ENCODE measurements at regions not wholly inside any gene's neighbourhood (a gene's known extent, or its start where the extent isn't known, plus 50 kb on each side); places are given as distances from the start of the nearest gene placed in this dataset.

GRCh38 chr7:19407270-19407669 lies 262.0 kb upstream of the FERD3L start:
- Histone ChIP-seq H2BK120ac (replicated peaks; ENCODE audit: low read depth, low read length) (no peak overlapping the region), H3K23me2 (ENCODE audit: low read depth, low read length) (no peaks in the 10 kb centered on the region), H3K4me2 (ENCODE audit: insufficient read depth in 1 of 2, low read depth in 2 of 2, low read length in 2 of 2) (no peak overlapping the region), H3K27me3 (replicated peaks in 1 of 4; ENCODE audit: control insufficient read depth in 3 of 4, extremely low read depth in 1 of 4, insufficient read depth in 3 of 4, low read length in 3 of 4) (no peaks in the 10 kb centered on the region), H4K5ac (ENCODE audit: insufficient read length, low read depth, low read length) (no peak overlapping the region), H2AK5ac (ENCODE audit: low read depth, low read length) (no peak overlapping the region), H3K36me3 (ENCODE audit: control insufficient read depth in 2 of 4, insufficient read depth in 4 of 4, low read length in 3 of 4) (no peaks in the 10 kb centered on the region), H4K91ac (replicated peaks; ENCODE audit: insufficient read length, low read length) (no peak overlapping the region), H3K56ac (replicated peaks; ENCODE audit: insufficient read length, low read depth, low read length) (no peak overlapping the region), H3K4me3 (ENCODE audit: extremely low read depth in 1 of 4, insufficient read depth in 2 of 4, low read depth in 3 of 4, low read length in 4 of 4) (no peak overlapping the region), H2BK5ac (ENCODE audit: low read depth, low read length) (no peak overlapping the region), H2BK15ac (ENCODE audit: low read length) (no peak overlapping the region), H3K18ac (ENCODE audit: extremely low read depth, low read length) (no peak overlapping the region), H2AFZ (ENCODE audit: low read length) (no peak overlapping the region), H2BK12ac (ENCODE audit: low read depth, low read length) (no peak overlapping the region), H3K14ac (ENCODE audit: insufficient read length) (no peak overlapping the region), H3K79me2 (ENCODE audit: control insufficient read depth in 1 of 2, insufficient read depth in 2 of 2, low read length in 2 of 2) (no peaks in the 10 kb centered on the region), H3K27ac (ENCODE audit: low read depth, low read length) (no peak overlapping the region), H4K20me1 (replicated peaks in 1 of 2; ENCODE audit: control insufficient read depth in 1 of 2, insufficient read depth in 2 of 2, low read length in 2 of 2) (no peaks in the 10 kb centered on the region), H3K4me1 (replicated peaks in 1 of 4; ENCODE audit: control insufficient read depth in 3 of 4, insufficient read depth in 4 of 4, low read length in 3 of 4) (peaks cover 0 to 5% (median 3%) of the 10 kb centered on the region in 4 experiments; a peak in 4 of 7 replicates), H4K8ac (ENCODE audit: extremely low read depth, insufficient read depth, low read length) (no peak overlapping the region), H3K4ac (replicated peaks; ENCODE audit: insufficient read length, low read depth, low read length) (no peak overlapping the region), H3K23ac (ENCODE audit: insufficient read length) (no peak overlapping the region), H3K79me1 (ENCODE audit: low read depth, low read length) (no peaks in the 10 kb centered on the region), H3K9me3 (ENCODE audit: insufficient read depth in 2 of 2, low read depth in 1 of 2, low read length in 1 of 2) (no peaks in the 10 kb centered on the region), H2BK20ac (ENCODE audit: low read length) (no peak overlapping the region), H3K9ac (replicated peaks in 1 of 4; ENCODE audit: extremely low read depth in 1 of 4, low read depth in 3 of 4, low read length in 3 of 4) (no peak overlapping the region)
- POLR2A ChIA-PET (ENCODE audit: partially characterized antibody), result no interaction called here
- DNase-seq (ENCODE audit: low read depth in 1 of 2, low spot score in 2 of 2) (no peak), FAIRE-seq (no peak)
- TF ChIP-seq TCF12 (IDR thresholded peaks at IDR 0.05; ENCODE audit: low read depth, low read length) (no peak), ZNF274 (IDR thresholded peaks at IDR 0.05; ENCODE audit: borderline replicate concordance, extremely low read depth, low read length) (no peak), SP1 (IDR thresholded peaks at IDR 0.05; ENCODE audit: low read depth, low read length) (no peak), CBX5 (IDR thresholded peaks at IDR 0.05; ENCODE audit: low read depth, low read length) (no peak), JUND (IDR thresholded peaks at IDR 0.05; ENCODE audit: low read length) (no peak), TAF7 (optimal IDR thresholded peaks at IDR 0.05; ENCODE audit: borderline replicate concordance, low read depth, low read length) (no peak), CREB1 (IDR thresholded peaks at IDR 0.05) (no peak), CBX8 (IDR thresholded peaks at IDR 0.05; ENCODE audit: borderline replicate concordance, low read depth, low read length) (no peak), RXRA (IDR thresholded peaks at IDR 0.05; ENCODE audit: insufficient read depth, low read depth, low read length) (no peak)
- CTCF ChIA-PET (ENCODE audit: partially characterized antibody), result no interaction called here
- 76% methylated on average over 4 of the region's 4 CpGs; no CpG with 5 or more reads in 1 of the 2 experiments for WGBS, 2 experiments (ENCODE audit: extremely low coverage in 1 of 2, insufficient coverage in 1 of 2, insufficient read length in 1 of 2, insufficient replicate concordance in 2 of 2, low coverage in 1 of 2, low lambda C conversion rate in 2 of 2, missing lambda C conversion rate in 1 of 2)

All from H1 (cell line).